ENCODE measurements at regions not wholly inside any gene's neighbourhood (a gene's known extent, or its start where the extent isn't known, plus 50 kb on each side); places are given as distances from the start of the nearest gene placed in this dataset.

DNA sequence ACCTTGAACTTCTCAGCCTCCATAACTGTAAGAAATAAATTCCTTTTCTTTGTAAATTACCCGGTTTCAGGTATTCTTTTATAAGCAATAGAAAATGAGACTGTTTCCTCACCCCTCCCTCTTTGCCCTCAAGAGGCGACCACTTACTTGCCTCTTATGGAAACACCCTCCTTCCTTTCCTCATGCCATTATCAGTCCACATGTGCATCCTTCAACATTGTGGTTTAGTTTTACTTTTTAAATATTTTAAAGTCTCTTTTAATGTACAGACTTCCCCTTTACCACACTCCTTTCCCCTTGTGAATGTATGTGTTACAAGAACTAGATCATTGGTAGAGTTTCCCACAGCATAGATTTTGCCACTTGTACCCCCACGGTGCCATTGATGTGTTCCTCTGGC lies 202.4 kb upstream of the SIX2 start:
- H3K27ac ChIP-seq = no peak overlapping the region
- TF ChIP-seq POLR2A (IDR thresholded peaks at IDR 0.05) = no peak
- TF ChIP-seq, protein P1, sequence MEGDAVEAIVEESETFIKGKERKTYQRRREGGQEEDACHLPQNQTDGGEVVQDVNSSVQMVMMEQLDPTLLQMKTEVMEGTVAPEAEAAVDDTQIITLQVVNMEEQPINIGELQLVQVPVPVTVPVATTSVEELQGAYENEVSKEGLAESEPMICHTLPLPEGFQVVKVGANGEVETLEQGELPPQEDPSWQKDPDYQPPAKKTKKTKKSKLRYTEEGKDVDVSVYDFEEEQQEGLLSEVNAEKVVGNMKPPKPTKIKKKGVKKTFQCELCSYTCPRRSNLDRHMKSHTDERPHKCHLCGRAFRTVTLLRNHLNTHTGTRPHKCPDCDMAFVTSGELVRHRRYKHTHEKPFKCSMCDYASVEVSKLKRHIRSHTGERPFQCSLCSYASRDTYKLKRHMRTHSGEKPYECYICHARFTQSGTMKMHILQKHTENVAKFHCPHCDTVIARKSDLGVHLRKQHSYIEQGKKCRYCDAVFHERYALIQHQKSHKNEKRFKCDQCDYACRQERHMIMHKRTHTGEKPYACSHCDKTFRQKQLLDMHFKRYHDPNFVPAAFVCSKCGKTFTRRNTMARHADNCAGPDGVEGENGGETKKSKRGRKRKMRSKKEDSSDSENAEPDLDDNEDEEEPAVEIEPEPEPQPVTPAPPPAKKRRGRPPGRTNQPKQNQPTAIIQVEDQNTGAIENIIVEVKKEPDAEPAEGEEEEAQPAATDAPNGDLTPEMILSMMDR (IDR thresholded peaks at IDR 0.05) = no peak
- H3K4me3 ChIP-seq = no peak overlapping the region
- H3K27me3 ChIP-seq = no peaks in the 10 kb centered on the region
- no peak for DNase-seq
- H3K4me1 ChIP-seq = no peaks in the 10 kb centered on the region
- WGBS, 2 donors = 74 to 88% methylated on average over 3 of the region's 3 CpGs
- no peaks in the 10 kb centered on the region for H3K36me3 ChIP-seq (replicated peaks in 1 of 2; ENCODE audit: insufficient read depth in 1 of 2, low read depth in 2 of 2)
- intact Hi-C loops (cut with DNase I) = no loop called here
- no peaks in the 10 kb centered on the region for H3K9me3 ChIP-seq
- no peak for ATAC-seq

DNA sequence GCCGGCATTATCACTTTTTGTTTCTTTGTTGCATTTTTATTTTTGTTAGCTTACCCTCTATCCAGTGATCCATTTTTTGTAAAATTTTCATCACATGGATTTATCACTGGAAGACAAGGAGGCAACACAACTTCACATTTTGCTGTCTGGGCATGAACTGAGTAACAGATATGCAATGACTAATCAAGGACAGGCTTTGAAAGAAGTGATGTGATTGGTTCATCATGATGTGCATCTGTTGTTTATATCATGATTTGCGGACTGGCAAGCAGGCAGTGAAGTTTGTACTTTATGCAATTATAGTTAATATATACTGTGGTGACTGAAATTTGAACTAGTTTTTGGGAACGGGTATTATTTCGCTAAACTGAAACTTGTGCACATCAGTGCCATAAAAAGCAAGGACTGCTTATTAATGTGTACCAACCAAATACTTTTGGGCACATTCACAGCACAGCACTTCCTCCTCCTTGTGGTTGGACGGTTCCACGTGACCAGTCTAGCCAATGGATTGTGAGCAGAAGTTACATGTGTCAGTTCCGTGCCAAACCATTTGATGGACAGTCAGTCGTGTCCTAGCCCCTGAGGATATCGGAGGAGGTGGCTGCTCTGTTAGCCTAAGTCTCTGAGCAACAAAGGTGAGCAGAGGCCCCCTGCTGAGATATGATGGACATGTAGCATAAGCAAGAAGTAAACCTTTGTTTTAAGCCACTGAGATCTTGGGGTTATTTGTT lies 201.4 kb upstream of the SIX2 start:
- Histone ChIP-seq H3K9me3 (no peaks in the 10 kb centered on the region), H3K4me3 (no peak overlapping the region), H3K27me3 (no peaks in the 10 kb centered on the region), H3K4me1 (no peaks in the 10 kb centered on the region), H3K27ac (no peak overlapping the region), H3K36me3 (replicated peaks in 1 of 2; ENCODE audit: insufficient read depth in 1 of 2, low read depth in 2 of 2) (no peaks in the 10 kb centered on the region)
- 89 to 93% methylated on average over 7 to 9 of the region's 9 CpGs for WGBS, 2 donors
- ATAC-seq = no peak
- TF ChIP-seq, protein P1 (IDR thresholded peaks at IDR 0.05) = no peak
- intact Hi-C loops (cut with DNase I) = no loop called here
- no peak for DNase-seq

DNA sequence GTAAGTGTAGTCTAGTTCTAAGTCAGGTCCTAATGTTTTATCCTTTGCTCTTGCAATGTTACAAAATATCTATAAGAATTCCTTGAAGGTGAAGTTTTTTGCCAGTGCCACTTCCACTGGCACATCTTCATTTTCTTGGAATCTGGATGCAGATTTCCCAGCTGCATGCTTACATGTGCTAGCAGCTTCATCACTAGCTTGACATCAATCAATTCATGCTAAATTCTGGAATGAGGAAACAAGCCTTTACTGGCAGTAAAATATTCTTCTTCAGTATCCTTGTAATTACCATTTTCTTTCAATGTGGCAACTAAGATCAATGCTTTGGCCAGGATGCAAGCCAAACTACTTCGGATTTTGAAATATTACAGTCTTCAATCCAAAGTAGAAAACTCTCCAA lies 200.6 kb upstream of the SIX2 start:
- Histone ChIP-seq H3K4me3 (no peak overlapping the region), H3K27ac (no peak overlapping the region), H3K27me3 (no peaks in the 10 kb centered on the region), H3K4me1 (no peaks in the 10 kb centered on the region), H3K9me3 (no peaks in the 10 kb centered on the region), H3K36me3 (replicated peaks in 1 of 2; ENCODE audit: insufficient read depth in 1 of 2, low read depth in 2 of 2) (no peaks in the 10 kb centered on the region)
- WGBS, 2 donors = 72 to 74% methylated on average over 1 of the region's 1 CpG
- ATAC-seq (no peak), DNase-seq (no peak)
- no peak for TF ChIP-seq POLR2A (IDR thresholded peaks at IDR 0.05)
- TF ChIP-seq, protein P1 (IDR thresholded peaks at IDR 0.05) = no peak
- intact Hi-C loops (cut with DNase I) = no loop called here

DNA sequence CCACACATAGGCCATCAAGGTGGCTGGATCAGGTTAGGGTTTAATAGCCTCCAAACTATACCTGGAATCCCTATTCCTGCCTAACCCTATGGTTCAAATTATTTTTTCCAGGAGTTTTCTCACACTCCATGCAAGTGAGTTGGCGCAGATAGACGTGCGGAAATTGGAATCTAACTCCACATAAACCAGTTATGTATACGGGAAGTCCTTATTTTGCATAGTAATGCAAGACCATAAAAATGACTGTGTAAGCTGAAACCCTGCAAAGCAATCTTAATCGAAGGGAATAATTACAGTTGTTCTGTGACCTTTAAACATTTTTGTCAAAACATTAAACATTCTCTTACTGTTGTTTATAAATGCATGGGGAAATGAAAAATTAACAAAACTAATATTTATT lies 200.1 kb upstream of the SIX2 start:
- no peak for TF ChIP-seq POLR2A (IDR thresholded peaks at IDR 0.05)
- TF ChIP-seq, protein P1 (IDR thresholded peaks at IDR 0.05) = no peak
- Histone ChIP-seq H3K4me1 (no peaks in the 10 kb centered on the region), H3K36me3 (replicated peaks in 1 of 2; ENCODE audit: insufficient read depth in 1 of 2, low read depth in 2 of 2) (no peaks in the 10 kb centered on the region), H3K4me3 (no peak overlapping the region), H3K9me3 (no peaks in the 10 kb centered on the region), H3K27me3 (no peaks in the 10 kb centered on the region), H3K27ac (no peak overlapping the region)
- DNase-seq (no peak), ATAC-seq (no peak)
- WGBS, 2 donors = 65% methylated on average over 5 of the region's 5 CpGs
- intact Hi-C loops (cut with DNase I) = no loop called here

DNA sequence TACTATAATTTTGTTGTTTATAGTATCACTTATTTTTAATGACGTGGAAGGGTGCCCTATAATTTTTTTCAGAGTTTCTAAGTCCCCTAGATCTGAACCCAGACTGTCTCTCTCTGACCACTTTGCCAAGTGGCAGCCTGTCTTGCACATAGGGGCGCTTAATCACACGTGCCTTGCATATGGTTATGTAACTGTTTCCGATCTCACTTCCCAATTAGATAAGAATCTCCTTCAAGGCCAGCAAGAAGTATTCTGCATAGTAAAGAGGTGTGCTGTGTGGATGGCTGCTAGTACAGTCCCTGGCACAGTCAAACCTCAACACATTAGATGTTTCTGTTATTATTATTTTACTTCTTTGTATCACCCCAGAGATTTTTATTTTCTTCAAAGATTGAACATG lies 197.8 kb upstream of the SIX2 start:
- intact Hi-C loops (cut with DNase I) = no loop called here
- 32 to 40% methylated on average over 3 to 4 of the region's 4 CpGs for WGBS, 2 donors
- Histone ChIP-seq H3K27me3 (no peaks in the 10 kb centered on the region), H3K4me1 (no peaks in the 10 kb centered on the region), H3K4me3 (no peak overlapping the region), H3K27ac (no peak overlapping the region), H3K9me3 (no peaks in the 10 kb centered on the region), H3K36me3 (replicated peaks in 1 of 2; ENCODE audit: insufficient read depth in 1 of 2, low read depth in 2 of 2) (no peaks in the 10 kb centered on the region)
- no peak for TF ChIP-seq POLR2A (IDR thresholded peaks at IDR 0.05)
- TF ChIP-seq, protein P1 (IDR thresholded peaks at IDR 0.05) = no peak
- DNase-seq (no peak), ATAC-seq (no peak)

Measured in body of pancreas (tissue), 4 donors.